ENCODE measurements at regions not wholly inside any gene's neighbourhood (a gene's known extent, or its start where the extent isn't known, plus 50 kb on each side); places are given as distances from the start of the nearest gene placed in this dataset.

GRCh38 chr7:106392144-106392543, 107.4 kb upstream of the NAMPT start:
- TF ChIP-seq CTCF (tag by site-specific recombination; IDR thresholded peaks at IDR 0.05) (no peak), KLF7 (tag by site-specific recombination; IDR thresholded peaks at IDR 0.05; ENCODE audit: borderline replicate concordance) (no peak), ZNF202 (tag by site-specific recombination; IDR thresholded peaks at IDR 0.05; ENCODE audit: borderline replicate concordance) (no peak), ZSCAN5A (tag by site-specific recombination; IDR thresholded peaks at IDR 0.05) (no peak), ZNF791 (tag by site-specific recombination; IDR thresholded peaks at IDR 0.05) (no peak), PRDM6 (tag by site-specific recombination; IDR thresholded peaks at IDR 0.05) (no peak)
